Brain pericyte (primary cell): ENCODE measurements at regions not wholly inside any gene's neighbourhood (a gene's known extent, or its start where the extent isn't known, plus 50 kb on each side); places are given as distances from the start of the nearest gene placed in this dataset.

Experiments used
- DNase-seq: peaks from one replicate; pipeline ENCODE4 v3.0.0-alpha.2; 2012; ENCODE audit warnings: low read depth, low spot score

DNA sequence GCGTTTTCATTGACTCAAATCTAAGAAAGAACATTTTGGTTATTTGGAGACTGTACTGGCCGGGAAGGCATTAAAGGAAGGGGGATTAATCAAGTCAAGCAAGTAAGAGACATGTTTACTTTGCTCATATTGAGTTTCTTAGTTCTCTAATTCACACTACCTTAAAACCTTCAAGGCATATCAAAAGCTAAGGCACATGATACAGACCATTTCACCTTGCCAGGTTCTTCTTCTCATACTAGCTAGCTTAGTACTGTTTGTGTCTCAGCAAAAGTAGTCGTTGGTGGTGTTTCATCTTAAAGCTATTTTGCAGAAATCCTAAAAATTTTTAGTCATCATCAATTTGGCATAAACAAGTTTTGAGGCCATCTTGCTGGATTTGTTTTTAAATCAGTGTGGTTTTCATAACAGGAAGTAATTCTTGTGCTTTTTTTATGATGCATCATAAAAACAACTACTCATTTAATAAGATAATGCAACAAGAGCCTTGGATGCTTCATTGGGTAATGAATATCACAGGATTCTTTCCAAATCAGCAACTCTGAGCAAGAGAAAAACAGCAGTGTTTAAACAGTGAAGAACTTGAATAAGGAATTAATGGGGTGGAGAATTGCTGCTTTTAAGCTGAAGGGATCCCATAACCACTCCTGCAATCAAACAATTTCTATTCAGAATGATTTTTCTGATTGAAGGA, 425.3 kb downstream of the EPM2A start:
- no peak for DNase-seq

DNA sequence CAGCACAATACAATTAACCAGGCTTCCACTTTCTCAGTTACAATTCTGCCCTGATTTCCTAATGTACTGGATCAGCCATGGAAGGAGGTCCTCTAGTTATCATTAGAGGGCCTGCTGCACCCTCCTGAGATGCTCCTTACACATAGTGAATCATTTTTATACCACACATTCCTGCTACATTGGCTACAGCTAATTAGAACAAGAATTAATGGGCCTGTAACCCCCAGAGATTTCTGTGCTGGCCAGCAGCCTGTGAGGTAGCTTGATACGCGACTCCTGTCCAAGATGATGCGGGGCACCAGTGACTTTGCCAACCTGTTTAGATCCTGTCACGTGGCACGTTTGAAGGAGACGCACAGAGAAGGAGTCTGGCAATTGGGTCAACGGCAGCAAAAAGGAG, 422.8 kb downstream of the EPM2A start:
- no peak for DNase-seq

DNA sequence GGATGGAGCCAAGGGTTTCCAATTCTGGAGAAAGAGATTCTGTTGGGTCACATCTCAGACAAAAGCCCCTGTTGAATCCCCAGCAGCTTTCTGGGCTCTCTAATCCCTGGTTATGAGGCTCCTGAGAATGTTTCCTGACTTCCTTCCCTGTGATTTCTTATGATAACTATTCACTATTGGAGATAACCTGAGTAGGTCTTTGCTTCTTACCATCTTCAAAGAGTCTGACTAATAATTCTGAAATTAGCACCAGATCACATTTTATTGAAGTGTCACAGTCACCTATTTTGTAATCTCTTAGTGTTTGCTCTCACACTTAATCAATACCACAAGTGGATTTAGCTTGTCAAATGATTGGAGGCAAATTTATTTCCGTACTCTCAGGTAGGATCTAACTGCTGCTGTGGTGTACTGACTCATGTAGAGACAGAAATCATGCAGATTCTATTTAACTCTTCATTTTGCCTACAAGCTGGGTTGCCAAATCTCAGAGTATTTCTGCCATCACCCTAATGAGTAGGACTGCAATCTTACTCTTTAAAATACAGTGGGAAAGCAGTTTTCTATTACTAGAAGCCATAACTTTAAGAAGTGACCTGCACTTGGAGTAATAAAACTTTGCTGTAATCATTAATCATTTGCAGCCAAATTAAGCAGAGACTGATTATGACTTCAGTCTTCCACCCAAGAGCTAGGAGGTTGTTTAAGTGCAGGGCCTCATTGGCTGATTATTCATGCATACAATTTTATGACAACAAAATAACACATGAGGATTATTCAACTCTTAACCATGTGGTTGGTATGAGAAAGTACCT, 422.1 kb downstream of the EPM2A start:
- DNase-seq = no peak

DNA sequence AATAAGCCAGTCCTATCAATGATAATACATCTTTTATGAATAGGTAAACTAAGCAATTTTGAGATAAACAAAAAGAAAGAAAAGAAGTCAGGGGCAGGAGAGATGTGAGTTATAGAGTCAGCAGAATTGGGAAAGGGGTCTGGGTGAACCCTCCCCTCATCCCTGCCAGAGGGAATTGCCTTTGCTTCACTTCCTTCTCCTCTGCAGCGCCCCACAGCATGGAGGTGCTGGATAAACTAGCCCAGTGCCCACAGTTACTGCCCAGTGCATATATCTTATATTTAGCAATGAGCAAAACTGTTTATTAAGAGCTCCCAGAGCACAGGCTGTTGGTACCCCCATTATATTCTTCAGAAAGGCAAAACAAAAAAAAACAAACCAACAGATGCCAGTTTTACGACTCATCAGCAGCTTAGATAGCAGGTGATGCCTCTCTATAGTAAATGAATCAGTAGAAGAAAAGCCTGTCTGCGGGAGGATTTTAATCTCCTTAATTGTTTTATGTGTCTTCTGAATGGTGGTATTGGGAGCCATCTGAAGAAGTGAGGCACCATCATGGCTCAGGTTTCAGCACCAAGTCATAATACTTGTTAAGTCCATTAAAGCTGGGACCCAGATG, 419.2 kb downstream of the EPM2A start:
- DNase-seq = no peak

DNA sequence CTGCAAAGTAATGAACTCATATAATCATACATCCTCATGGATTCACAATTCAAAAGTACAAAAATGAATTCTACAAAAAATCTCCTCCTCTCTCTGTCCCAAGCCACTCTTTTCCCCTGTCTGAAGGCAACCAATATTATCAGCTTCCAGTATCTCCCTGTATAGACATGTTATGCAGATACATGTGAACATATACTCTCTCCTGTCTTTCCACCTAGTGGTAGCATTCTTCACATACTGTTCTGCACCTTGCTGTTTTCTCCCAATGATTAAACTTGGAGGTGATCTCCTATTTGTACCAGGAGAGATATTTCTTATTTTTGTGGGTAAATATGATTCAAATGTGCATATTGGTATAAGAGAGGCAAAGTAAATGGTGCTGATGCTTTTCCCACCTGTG, 416.4 kb downstream of the EPM2A start:
- DNase-seq = no peak

DNA sequence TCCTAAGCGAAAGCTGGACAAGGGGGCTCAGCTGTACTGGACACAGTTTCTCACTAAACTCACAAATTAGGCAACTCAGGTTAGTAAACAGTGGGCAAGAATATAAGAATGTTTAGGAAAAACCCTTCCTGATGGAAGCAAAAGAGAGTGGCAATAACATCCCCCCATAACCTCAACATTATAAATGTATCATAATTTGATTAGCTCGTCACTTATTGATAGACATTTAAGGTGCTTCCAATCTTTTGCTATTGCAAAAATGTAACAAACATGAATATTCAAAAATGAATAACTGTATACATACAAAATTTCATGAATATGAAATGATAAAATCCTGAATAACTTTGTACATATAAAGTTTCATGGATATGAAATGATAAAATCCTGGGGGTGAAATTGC, 415.7 kb downstream of the EPM2A start:
- no peak for DNase-seq

DNA sequence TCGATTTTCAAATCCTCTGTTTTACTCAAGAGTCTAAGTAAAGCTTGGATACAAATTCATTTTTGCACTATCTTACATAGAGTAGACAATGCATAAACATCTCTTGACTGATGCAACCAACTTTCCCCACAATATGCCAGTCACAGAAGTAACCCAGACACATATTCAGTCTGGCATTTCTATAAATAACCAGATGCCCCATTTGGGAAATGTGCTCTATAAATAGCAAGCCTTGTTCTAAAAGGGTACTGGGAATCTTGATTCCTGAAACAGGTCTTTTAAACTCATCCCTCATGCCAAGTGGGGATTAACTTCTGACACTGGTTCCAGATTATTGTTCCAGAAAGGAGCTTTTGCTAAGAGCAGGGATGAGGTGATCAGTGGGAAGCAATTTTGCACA, 411.7 kb downstream of the EPM2A start:
- no peak for DNase-seq

DNA sequence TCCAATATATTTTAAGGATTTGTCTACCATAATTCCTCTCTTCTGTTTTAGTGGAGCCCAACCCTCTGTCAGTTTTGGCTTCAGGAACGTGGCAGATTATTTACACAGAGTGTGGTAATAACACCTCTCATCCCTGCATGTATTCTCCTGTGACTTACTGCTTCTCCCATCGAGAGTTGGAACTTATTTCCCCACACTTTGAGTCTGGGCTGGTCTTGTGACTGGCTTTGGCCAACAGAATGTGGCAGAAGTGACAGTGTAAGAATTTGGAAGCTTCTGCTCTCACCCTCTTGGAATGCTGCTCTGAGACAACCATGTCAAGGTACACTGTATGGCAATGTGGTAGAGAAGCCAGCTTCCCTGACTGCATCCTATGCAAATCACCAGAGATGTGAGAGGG, 407.7 kb downstream of the EPM2A start:
- DNase-seq = no peak

DNA sequence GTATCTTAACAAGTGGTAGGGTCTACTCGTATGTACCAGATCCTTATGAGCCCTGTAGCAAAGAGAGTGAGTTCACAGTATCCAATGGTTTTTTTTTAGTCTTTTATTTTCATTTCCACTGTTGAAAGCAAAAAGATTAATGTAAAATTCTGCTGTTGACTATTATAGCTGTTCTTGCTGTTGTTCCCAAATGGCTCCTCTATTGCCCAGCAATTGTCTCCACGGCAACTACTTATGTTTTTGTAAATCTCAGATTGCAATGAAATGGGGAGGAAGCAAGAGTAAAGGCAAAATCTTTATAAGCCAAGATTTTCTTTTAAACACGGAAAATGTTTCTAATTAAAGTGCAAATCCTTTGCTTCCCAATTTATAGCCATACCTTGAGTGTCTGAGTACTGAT, 406.1 kb downstream of the EPM2A start:
- DNase-seq = no peak

DNA sequence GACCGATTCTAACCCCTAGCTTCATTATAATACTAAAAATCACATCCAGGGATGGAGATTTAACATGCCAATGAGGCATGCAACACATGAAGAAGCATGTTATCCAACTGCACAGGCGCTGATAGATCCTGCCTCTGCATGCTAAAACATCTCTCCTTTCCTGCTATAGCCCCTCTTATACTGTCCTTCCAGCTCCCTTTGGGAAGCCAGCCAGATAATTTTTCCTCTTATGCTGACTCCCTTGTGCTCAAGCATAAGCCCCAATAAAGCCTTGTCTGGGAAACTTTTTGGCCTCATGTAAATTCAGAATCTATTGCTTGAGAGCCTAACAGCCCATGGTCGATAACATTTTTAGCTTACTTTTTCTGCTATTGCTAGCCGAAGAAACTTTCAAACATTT, 404.3 kb downstream of the EPM2A start:
- DNase-seq = no peak

DNA sequence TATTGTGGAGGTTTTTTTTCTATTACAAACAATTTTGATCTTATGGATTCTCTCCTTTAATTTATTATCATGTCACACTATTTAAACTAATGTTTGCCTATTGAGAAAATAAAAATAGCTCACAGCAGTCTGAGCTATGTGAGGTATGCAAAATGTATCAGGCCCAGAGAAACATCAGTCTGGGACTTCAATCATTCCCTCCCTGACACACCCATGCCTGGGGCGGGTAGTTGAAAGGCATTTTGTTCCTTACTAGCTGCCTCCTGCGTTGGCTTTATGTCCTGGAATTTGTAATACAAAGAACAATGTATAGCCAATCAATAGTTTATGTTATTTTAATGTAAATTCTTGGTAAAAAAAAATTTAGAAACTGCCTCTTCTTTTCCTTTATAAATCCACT, 403.3 kb downstream of the EPM2A start:
- DNase-seq = no peak

DNA sequence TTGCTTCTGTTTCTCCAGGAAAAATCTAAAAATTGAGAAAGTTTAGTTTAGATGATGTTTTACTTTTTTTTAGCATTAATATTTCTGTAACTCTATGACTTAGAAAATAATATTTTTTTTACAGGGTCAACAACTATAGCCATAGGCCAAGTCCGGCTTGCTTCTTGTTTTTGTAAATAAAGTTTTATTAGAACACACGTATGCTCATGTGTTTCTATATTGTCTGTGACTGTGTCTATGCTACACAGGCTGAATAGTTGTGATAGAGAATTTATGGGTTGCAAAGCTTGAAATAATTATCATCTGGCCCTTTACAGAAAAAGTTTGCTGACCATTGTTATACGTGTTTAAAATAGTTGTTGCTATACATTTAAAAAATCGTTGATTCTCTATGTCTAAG, 399.2 kb downstream of the EPM2A start:
- DNase-seq = no peak

DNA sequence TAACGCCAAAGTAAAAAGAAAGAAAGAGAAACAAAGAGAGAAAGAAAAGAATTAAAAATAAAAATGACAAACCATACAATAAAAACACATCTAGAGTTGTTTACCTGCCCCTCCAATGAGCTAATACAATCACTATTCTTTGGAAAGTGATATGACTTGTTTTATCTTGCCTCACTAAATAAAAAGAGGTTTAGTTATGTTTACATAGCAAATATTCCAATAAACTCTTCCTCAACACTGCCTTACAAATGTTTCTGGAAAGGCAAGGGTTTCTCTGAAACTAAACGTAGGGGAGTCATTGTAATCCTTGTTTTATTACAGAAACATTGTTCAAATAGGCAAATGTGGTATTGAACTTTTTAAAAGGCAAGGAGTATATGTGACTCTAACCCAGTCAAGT, 396.2 kb downstream of the EPM2A start:
- DNase-seq = no peak

DNA sequence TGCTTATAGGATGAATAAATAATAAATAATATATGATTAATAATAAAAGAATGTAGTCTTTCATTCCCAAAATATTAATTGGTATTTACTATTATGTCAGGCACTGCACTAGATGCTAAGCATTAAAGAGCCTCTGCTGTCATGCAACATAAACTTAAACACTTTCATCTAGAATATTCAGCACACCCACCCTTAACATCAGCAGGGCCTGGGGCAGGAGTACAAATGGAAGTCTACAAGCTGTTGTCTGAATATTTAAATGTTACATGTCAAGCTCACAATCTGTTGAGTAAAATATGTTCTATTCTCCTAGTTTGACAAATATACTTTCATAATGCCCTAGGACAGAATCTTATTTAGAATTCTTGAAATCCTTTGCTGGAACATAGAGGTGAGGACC, 395.1 kb downstream of the EPM2A start:
- DNase-seq = no peak

DNA sequence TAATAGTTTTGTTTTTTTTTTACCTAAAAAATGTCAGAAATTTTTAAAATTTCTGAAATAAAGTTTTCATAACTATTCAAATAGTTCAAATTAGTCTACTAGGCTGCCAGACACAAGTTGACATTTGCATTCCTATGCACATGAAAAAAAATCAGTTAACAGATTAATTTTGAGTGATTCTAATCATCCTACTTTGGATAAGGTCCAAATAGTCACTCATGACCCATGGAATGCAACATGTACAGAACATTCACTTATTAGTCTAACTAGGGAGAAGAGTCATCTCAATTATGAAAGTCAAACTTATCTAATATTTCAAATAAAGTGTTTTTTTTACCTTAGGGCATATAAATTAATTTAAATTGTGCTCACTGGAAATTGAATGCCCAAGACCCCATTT, 390.2 kb downstream of the EPM2A start:
- no peak for DNase-seq

DNA sequence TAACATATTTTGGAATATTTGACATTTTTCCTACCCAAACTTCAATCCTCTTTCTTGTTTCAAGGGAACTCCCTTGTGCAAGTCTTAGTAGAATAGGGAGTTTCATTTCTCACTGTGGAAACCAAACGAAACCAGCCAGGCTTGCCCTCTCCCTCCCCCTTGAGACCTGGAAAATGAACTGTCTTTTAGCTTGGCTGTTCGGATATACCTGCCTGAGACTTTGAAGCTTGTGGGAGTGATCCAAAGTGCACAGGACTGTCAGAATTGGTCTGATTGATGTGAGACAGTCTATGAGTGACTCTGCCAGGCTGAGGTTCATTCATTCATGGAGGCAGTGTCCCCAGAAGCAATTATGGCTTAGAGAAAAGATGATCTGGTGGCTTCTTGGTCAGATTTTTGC, 388.1 kb downstream of the EPM2A start:
- DNase-seq = no peak

DNA sequence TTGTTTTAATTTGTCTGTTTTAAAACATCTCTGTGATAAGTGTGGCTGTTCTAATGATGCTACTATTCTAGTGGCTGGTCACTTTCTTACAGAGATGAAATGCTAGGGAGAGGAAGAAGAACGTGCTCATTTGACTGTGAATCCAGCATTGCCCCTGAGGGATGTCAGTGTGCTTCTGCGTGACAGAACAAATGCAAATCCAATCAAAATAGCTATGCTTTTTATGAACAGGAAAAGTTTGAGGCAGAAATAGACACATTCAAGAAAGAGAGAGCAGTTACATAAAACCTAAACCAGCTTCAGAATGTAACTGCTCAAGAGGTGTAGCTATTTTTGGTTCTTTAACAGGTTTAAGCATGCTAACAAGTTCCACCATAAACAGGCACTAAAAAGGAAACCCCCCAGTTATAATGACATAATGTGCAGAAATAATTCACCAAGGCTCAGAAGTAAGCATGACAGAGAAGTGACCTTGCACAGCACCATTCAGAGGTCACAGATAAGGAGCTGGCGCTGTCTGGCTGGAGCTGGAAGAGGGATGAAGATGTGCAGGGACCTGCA, 385.3 kb downstream of the EPM2A start:
- no peak for DNase-seq

DNA sequence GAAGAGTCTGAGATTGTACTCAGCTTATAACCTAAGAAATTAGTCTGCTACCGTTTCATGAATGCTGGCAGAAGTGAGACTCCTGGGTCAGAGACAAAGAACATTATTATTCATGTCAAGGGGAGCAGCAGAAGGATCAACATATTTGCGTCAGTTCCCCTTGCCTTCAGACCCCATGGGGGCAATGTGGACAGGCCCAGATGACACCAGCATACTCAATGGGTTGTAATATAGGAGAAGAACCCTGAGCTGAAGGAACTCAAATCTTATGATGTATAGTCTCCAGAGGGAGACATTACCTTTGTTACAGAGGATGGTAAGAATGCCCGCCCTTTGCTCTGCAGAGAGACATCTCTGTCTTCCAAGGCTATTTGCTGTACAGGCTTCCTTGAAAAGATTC, 384.4 kb downstream of the EPM2A start:
- no peak for DNase-seq

DNA sequence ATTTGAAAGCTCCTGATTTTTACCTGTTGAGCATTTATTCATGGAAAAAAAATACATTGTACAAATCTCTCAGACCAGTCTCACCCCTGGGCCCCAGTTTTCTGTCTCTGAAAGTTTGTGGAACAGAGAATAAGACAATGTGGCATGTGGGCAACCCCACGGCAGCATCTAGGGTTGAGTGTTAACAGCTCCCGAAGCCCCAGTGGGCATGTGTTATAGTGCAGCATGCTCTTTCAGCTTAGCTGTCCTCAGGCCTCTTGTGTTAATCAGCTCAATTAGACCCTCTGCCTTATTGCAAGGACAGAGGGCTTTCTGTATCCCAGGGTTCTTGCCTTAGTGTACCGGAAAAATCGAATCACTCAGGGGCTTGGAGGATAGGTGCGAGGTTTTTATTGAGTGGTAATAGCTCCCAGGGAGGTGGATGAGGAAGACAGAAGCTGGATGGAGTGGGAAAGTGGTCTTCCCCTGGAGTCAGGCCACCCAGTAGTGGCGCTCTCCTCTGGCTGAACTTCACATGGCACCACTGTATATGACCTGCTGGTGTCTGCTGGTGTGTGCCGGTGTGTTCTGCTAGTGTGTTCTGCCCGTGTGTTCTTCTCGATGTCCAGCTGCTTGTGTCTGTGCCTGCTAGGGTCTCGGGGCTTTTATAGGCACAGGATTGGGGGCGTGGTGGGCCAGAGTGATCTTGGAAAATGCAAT, 382.8 kb downstream of the EPM2A start:
- no peak for DNase-seq

DNA sequence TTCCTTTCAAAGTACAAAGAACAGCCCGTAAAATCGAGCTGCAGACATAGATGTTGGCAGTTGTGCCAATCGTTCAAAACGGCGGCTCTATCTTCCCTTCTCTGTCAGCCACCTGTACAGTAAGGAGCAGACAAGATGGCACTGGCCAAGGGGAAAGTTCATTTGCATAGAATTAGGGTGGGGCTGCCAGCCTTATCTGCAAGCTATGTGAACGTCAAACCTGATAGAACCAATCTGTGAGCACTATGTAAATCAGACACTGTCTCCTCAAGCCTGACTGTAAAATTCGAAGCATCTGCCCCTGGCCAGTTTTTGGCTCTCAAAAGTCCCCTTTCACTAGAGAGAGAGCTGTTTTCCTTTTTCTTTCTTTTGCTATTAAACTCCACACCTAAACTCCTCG, 374.5 kb downstream of the EPM2A start:
- DNase-seq = no peak

DNA sequence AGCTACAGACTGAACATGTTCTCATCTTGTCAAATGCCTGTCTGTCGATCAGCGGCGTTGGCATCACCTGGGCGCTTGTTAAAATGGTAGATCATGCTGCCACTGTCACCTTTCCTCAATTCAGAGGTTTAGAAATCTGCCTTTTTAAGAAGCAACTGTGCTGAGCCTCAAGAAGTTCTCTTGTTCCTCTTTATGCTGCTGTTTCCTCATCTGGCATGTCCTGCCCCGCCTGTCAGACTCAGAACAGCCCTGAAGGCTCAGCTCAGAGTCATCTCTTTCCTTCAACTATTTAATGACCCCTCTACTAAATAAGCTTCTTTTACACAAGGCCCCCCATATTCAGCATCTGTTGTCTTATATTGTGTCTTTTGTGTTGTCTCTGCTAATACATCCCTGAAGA, 368.2 kb downstream of the EPM2A start:
- no peak for DNase-seq

DNA sequence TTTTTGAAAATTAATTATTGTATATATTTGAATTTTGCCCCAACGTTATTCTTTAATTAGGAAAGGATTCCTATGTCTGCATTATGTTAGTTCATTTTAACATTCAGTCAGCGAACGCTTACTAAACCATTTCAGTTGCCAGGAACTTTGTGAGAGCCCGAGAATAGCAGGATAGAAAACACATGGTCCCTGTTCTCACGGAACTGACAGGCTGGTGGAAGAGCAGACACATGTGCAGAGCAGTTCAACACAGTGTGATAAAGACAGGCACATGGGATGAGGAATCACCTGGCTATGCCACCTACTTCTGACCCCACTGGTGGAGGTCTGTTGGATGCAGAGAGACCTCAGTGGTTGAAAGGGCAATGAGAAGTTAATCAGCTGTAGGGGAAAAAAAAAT, 367.2 kb downstream of the EPM2A start:
- DNase-seq = no peak
